GM18861 (cell line): ENCODE measurements at regions not wholly inside any gene's neighbourhood (a gene's known extent, or its start where the extent isn't known, plus 50 kb on each side); places are given as distances from the start of the nearest gene placed in this dataset.
"Not testable (repeated sequence)": the region's sequence is repeated elsewhere in the genome, so short reads cannot be mapped to it uniquely, and the experiment has no call there.

Experiments used
- ATAC-seq: cut with Tn5 transposase; IDR thresholded peaks from one replicate; pipeline ENCODE4 v1.9.1; 2021; ENCODE audit not compliant: unreplicated experiment

DNA sequence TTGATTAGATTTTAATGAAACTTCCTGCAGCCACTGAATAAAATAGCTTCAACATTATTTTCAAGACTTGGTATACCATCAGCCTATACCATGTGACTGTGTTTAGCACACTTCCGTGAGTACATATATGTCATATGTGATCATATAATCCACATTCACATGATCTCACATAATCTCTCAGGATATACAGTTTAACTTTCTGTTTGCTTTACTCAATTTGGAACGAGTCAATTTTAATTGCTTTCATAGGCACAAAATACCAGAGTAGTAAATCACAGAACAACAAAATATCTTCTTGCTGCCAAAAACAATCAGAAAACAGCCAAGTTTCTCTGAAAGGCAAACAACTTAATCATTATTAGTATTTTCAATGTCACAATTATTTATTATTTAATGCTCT, 731.1 kb upstream of the DIAPH2 start:
- no peak for ATAC-seq

DNA sequence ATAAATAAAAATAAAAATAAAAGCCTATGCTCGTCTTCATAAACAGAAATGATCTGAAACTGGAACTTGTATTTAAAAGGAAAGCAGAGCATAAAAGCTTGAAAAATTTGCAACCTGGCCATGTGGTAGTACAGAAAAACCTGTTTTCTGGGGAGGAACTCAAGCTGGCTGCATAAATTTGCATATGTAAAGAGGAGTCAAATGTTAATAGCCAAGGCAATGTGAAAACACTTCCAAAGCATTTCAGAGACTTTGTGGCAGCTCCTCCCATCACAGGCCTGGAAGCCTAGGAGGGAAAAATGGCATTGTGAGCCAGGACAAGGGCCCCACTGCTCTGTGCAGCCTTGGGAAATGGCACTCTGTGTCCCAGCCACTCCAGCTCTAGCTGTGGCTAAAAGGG, 727.9 kb upstream of the DIAPH2 start:
- ATAC-seq, result no peak

DNA sequence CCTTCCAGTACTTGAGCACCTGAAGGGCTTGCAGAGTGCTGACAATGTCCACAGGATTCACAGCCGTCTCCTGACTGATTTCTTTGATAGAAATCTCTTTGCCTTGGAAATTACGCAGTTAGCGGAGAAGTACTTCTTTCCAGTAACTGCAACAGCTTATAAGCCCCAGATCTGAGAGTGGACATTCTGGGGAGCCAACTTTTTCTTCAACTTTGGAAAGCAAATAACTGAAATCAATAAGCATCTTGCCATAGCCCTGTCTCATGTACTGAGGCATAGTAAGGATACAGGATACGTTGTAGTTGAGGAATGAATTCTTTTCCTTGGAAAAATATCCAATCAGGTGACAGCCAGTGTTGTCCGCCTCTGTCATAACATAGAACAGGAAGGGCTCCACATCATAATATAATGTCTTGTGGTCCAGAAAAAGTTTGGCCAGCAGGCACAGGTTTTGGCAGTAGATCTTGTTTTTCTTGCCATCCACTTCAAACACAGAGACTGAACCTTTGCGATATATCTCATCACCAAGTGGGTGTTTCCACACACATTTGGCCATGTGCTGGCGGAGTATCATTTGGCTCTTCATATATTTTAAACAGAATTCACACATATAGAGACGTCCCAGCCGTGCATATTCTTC, 711.1 kb upstream of the DIAPH2 start:
- ATAC-seq, result not testable (repeated sequence)

DNA sequence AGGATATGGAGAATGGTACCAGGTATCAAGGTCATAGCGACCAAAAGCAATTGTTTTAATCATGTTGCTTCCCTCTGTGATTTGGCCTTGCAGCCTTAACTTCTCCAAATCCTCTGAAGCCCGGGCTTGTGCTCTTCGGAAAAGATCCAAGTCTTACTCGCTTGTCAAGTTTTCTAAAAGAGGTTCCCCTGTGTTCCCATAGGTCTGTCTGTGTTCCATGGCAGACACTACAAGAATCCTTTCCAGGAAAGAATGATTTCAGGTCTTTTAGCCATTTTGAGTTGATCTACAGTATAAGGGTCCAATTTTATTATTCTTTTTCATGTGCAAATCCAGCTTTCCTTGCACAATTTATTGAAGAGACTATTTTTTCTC, 710.6 kb upstream of the DIAPH2 start:
- no peak for ATAC-seq

DNA sequence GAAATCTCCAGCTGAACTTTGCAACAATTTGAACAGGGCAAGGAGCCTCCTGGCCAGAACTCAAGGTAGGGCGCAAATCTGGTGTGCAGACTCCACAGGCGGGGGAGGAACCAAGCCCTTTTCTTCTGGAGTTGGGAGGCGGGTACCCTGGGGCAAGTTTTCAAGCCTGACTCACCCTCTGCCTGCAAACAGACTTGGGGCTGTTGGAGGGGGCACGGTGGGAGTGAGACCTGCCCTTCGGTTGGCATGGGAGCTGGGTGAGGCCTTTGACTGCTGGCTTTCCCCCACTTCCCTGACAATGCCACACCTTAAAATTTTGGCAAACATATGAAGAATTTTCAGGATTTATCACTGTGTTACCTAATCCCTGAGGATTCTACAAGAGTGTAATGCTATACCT, 709.8 kb upstream of the DIAPH2 start:
- no peak for ATAC-seq

DNA sequence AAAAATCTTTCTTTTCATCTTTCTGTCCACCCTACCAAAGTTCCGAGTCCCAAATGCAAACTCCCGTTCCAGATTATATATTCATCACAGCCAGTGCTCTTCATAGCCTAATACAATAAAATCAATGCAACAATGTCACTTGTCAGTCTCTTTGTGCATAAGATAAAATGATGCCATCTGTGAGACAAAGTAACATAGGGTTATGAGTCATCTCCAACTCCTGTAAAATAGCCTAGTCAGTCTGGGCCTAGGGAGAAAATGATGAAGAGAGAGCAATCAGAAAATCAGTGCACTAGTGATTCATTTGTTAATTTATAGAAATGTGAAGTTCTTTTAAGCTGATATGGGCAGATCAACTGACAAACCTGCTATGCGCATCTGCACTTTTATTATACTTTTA, 689.1 kb upstream of the DIAPH2 start:
- no peak for ATAC-seq

DNA sequence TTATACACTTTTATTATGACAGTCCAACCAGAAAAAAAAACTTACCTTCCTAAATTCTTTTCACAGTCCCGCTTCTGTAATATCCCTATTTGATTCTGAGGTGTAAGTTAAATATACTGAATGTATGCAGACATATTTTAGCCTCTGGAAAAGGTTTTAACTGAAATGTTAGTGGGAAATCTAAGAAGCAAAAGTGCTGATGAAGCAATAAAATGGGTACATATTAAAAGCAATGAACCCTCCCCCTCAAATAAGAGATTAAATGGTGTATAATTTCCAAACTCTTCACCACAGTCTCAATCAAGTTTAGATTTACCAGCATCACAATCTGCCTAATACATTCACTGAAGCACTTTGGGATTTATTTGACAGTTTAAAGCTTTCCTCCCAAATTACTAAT, 688.3 kb upstream of the DIAPH2 start:
- ATAC-seq, result no peak

DNA sequence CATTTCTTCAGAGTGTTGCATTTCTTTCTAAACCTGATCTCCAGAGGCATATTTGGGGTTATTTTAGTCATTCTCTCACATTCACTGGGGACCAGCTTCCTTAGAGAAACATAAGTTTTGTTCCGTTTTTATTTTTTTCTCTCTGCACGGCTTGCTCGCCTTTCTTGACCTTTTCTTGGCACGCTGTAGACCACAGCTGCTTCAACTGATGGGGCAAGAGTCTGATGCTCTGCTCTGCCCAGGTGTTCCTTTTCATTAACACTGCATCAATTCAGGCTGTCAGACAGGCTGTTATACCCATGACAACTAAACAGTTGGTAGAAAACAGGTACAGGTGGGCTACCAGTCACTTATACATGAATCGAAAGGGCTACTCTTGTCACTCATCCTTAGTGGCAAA, 682.2 kb upstream of the DIAPH2 start:
- no peak for ATAC-seq

DNA sequence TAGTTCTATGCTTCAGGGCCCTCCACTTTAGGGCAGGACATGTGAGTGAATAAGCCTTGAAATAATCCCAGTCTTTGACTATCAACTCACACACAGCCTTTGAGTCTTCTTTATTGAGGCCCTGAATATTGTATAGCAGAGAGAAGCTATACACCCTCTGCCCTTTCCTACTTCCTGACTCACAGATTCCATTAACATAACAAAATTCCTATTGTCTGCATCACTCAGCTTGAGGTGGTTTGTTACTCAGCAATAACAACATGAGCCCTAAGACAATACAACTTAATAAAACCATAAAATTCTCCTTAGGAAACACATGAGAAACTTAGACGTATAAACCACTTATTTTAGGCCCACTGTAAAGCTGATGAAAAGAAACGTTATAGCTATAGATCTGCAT, 680.3 kb upstream of the DIAPH2 start:
- ATAC-seq, result no peak

DNA sequence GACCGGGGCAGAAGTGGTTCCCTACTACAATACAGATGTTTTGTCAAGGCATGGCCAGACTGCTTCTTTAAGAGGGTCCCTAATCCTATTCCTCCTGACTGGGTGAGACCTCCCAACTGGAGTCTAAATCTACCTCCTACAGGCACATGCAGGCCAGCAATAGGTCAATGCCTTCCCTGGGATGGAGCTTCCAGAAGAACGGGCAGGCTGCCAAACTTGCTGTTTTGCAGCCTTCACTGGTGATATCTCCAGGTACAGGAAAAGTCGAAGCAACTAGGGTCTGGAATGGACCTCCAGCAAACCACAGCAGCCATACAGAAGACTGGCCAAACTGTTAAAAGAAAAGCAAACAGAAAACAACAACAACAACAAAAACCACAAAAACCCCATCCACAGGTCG, 678.4 kb upstream of the DIAPH2 start:
- ATAC-seq, result no peak

DNA sequence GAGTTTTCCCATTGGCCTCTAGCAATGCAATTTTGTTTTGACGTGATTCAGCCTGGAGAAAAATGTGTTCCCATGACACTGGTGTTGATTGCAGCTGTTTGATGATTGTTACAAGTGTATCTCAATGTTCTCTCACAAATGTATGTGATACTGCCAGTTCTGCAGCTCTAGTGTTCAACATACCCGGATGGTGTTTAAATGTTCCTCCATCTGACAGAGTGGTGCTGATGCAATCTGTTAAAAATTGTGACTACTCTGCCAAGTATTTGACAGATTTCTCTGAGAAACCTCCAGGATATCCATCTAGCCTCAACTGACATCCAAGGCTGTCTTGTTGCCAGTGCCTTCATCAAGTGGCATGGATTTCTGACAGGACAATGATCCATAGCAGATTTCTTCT, 657.2 kb upstream of the DIAPH2 start:
- ATAC-seq, result no peak

DNA sequence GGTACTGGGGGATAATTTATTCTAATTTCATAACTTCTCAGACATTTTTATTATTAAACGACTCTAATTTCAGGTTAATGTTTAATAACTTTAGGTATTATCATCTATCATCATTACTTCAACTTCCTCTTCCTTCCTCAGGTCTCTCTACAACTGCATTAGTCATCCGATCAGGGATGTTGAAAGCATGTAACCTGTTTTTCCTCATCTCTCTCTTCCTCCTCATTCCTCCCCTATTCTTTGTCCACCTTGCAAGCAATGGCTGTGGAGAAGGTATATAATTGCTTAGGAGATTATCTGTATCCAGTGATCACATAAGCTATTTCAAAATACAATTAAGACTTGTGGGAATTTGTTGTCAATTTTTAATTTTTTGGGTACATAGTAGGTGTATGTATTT, 632.6 kb upstream of the DIAPH2 start:
- no peak for ATAC-seq

DNA sequence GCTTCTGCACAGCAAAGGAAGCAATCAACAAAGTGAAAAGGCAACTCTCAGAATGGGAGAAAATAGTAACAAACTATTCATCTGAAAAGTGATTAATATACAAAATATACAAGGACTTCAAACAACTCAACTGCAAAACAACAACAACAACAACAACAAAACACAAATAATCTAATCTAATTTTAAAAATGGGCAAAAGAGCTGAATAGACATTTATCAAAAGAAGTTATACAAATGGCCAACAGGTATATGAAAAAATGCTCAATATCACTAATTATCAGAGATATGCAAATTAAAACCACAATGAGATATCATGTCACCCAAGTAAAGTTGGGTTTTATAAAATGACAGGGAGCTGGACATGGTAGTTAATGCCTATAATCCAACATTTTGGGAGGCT, 602.8 kb upstream of the DIAPH2 start:
- ATAC-seq, result no peak

DNA sequence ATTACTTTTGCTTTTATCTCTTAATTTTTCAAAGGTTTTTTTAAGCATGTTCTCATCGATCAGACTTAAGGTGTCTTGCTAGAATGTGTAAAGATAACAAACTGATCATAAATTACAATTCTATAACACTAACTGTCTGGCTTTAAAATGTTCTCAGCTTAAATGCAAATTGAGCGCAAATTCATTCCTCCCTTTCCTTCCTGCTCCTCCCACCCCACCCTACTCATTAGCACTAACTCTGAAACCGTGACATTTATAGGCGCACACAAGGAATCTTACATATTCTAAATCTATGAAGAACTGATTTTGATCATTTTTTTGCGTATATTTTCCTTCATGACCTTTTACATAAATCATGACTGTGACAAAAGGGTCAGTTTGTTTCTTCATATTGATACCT, 590.0 kb upstream of the DIAPH2 start:
- ATAC-seq, result no peak

DNA sequence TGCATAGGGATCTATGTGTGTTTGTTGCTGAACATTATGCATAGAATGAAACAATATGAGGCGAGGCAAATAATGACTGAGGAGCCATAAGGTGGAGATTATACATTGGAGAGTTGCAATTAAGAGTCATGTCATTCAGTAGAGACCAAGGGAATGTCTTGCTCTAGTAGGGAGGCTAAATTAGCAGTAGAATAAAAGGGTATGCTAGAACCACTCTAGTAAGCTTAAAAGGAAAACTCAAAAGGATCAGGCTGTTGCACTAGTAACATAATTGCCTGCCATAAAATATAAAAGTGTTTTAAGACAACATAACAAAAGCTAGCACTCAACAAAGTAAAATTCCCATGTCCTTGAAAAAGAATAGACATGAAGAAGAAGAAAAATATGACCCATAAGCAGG, 586.2 kb upstream of the DIAPH2 start:
- ATAC-seq, result no peak

DNA sequence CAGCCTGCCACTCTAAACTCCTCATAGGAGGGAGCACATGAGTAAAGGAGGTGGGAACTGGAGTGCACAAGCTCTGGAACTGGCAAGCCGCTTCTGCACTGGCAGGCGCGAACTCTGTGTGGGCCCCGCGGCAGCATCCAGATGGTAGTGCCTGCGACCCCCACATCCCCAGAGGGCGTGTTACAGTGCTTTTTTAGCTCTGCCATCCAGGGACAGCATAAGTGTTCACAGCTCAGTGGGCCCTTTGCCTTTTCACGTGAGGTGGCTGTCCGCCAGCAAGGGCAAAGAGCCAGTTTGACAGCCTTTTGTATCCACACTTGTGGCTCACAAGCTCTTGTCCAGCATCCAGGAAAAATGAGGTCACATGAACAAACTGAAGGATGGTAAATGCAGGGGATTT, 581.6 kb upstream of the DIAPH2 start:
- no peak for ATAC-seq

DNA sequence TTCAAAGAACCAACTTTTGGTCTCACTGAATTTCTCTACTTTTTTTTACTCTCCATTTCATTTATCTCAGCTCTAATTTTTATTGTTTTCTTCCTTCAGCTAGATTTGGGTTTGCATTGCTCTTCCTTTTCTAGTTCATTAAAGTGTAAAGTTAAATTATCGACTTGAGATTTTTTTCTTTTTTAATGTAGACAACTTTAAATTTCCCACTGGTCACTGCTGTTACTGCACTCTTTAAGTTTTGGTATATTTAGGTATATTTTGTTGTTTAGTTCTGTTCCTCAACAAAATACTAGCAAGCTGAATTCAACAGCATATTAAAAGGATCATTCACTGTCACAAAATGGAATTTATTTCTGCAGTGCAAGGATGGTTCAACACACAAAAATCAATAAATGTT, 572.0 kb upstream of the DIAPH2 start:
- ATAC-seq, result no peak

DNA sequence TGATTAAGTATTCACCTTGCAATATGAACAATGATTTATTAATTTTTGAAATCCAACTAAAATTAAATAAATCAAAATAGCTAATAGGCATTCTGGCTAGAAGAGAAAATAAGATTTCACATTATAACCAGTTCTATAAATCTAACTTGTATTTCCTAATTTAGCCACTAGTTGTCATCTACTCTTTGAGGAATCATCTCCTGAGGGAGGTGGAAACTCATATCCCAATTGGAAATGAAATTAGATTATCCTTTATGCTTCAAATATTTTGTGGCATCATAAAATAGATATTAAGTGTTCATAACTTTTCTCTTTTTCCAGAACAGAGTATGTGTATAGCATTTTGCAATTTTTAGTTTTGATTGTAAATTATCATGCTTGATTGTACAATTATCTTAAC, 558.5 kb upstream of the DIAPH2 start:
- no peak for ATAC-seq

DNA sequence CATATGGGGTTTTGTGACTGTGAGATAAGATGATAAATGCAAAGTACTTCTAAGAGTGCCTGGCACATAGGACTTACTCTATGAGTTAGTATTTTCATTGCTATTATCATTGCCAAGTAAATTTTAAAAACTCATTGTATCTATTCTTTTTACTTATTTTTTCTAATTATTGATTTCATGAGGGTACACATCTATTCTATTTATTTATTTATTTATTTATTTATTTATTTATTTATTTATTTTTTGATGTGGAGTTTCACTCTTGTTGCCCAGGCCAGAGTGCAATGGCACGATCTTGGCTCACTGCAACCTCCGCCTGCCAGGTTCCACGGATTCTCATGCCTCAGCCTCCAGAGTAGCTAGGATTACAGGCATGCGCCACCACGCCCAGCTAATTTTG, 556.6 kb upstream of the DIAPH2 start:
- ATAC-seq, result not testable (repeated sequence)

DNA sequence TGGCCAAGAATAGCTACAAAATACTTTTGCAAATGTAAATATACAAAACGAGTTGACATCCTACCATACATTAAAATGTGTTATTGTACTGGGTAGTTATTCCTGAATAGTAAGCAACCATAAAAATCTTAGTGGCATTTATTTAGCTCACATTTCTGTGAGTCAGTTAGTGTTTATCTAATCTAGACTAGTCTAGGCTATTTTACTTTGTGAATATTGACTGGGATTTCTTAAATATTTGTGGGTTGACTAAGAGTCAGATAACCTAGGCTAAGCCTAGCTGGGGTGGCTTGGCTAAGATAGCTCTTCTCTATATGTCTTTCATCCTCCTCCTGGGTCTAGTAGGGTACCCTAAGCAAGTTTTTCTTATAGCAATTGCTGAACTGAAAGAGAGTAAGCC, 543.8 kb upstream of the DIAPH2 start:
- ATAC-seq, result no peak

DNA sequence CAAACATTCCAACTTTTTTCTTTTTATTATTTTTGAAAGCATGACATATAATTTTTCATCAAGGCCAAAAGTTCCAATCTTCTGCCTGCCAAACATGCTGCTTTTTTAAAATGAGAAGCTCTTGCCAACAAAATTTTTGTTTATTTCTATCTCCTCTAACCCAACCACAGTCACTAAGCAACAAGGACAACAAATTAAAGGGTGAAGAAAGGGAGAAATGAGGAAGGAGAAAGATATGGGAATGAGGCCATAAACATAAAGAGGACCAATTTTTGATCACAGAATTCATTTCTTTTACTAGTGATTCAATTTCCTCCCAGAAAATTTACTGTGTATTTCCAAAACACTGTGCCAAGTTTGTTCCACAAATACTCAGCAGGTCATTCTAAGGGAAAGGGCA, 537.0 kb upstream of the DIAPH2 start:
- no peak for ATAC-seq

DNA sequence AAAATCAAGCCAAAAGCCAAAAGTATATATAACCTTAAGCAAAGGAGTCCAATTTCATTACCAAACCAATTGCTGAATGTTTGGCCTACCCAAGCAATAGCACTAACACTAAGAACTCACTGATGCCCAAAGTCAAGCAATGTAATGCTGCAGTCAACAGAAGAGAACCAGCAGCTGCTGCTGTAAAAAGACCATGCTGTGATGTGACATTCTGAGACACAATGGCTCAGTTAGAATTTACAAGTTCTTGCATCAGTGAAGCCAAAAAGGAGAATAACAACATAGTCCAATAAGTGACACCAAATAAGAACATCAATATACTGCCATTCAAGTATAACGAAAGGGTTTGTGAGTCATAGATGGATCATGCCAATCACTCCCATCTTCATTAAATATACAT, 514.0 kb upstream of the DIAPH2 start:
- ATAC-seq, result no peak

DNA sequence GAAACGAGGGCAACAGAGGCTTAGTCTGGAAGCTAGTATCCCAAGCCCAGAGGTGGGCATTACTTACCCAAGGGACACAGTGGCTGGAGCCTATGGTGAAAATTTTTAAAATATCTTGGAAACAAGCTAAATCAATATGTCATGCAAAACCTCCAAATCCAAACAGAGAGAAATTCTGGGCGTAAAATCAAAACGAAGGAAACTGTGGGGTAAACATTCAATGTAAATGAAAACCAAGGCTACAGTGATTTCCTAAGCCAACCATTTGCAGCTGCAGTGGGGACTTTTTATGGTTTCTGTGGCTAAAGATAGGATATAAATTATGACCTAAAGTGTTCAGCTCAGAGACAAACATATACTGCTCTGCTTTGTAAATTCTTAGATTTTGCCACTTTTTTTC, 507.7 kb upstream of the DIAPH2 start:
- ATAC-seq, result no peak

DNA sequence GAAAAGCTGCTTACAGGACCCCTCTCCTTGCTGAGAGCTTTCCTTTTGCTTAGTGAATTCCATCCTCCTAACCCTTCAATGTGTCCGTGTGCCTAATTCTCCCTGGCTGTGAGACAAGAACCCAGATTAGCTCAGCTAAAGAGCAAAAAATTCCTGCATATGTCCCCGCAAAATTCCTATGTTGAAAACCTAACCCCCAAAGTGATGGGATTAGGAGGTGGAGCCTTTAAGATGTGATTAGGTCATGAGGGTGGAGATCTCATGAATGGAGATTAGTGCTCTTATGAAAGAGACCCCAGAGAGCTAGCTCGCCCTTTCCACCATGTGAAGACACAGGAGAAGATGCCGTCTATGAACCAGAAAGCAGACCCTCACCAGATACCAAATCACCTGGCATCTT, 503.0 kb upstream of the DIAPH2 start:
- no peak for ATAC-seq
